Natural killer cell (primary cell): ENCODE measurements at regions not wholly inside any gene's neighbourhood (a gene's known extent, or its start where the extent isn't known, plus 50 kb on each side); places are given as distances from the start of the nearest gene placed in this dataset.

Source experiments
- ATAC-seq, 3 donors: fragments of 150-1000 bp in 2 of 3; fragments of 200-7000 bp in 1 of 3; cut with Tn5 transposase; 1 replicate in 1 of 3; 2 replicates in 2 of 3; pipeline ENCODE4 v1.10.0; 2021; ENCODE audit warnings: mild to moderate bottlenecking in 2 of 3, moderate library complexity in 2 of 3
- DNase-seq, 2 donors: peaks; one replicate each; pipeline versions ENCODE4 v3.0.0 to v3.0.0-alpha.2; 2013 to 2021; ENCODE audit warnings: mixed read lengths in 1 of 2
- H3K27ac ChIP-seq: one replicate; pipeline ENCODE4 v1.5.1; 2013; ENCODE audit warnings: mild to moderate bottlenecking, low read length
- H3K27me3 ChIP-seq: one replicate; pipeline ENCODE4 v1.6.1; 2013; ENCODE audit warnings: low read length; ENCODE audit not compliant: control insufficient read depth, insufficient read depth
- H3K36me3 ChIP-seq: one replicate; pipeline ENCODE4 v1.6.1; 2013; ENCODE audit warnings: low read length; ENCODE audit not compliant: control insufficient read depth, insufficient read depth
- H3K4me1 ChIP-seq: one replicate; pipeline ENCODE4 v1.6.1; 2013; ENCODE audit warnings: low read length; ENCODE audit not compliant: control insufficient read depth, insufficient read depth
- H3K4me3 ChIP-seq: one replicate; pipeline ENCODE4 v1.5.1; 2013; ENCODE audit warnings: low read length
- H3K9me3 ChIP-seq: one replicate; pipeline ENCODE4 v1.6.1; 2013; ENCODE audit warnings: low read length; ENCODE audit not compliant: control insufficient read depth, insufficient read depth
- H3K27ac Mint-ChIP-seq, 2 donors: one replicate each; pipeline ENCODE4 v1.8.0; 2022; ENCODE audit warnings: mild to moderate bottlenecking in 2 of 2, mixed read lengths in 2 of 2, moderate library complexity in 1 of 2
- H3K27me3 Mint-ChIP-seq, 2 donors: one replicate each; pipeline ENCODE4 v1.8.0; 2022; ENCODE audit warnings: low read depth in 2 of 2, mixed read lengths in 2 of 2
- H3K36me3 Mint-ChIP-seq: one replicate; pipeline ENCODE4 v1.8.0; 2022; ENCODE audit warnings: mixed read lengths
- H3K4me1 Mint-ChIP-seq, 2 donors: one replicate each; pipeline ENCODE4 v1.8.0; 2022; ENCODE audit warnings: mixed read lengths in 2 of 2
- H3K4me3 Mint-ChIP-seq: one replicate; pipeline ENCODE4 v1.8.0; 2022; ENCODE audit warnings: mild to moderate bottlenecking, moderate library complexity, mixed read lengths
- H3K9me3 Mint-ChIP-seq, 2 donors: one replicate each; pipeline ENCODE4 v1.8.0; 2022; ENCODE audit warnings: mixed read lengths in 2 of 2
- WGBS: methylation state at CpG from one replicate; pipeline ENCODE4 v1.1.7; 2013; ENCODE audit warnings: missing lambda C conversion rate; ENCODE audit not compliant: insufficient coverage; 5-methylcytosine and 5-hydroxymethylcytosine counted together
- intact Hi-C: fragments of 100-400 bp; cut with micrococcal nuclease; formaldehyde crosslinking; loops from one replicate; pipeline ENCODE4 v1.14.2; 2022
- TF ChIP-seq, protein P1 (sequence below): fragments of 200-600 bp; IDR thresholded peaks from one replicate; pipeline ENCODE4 v1.8.0; 2022; ENCODE audit warnings: antibody characterized with exemption

DNA sequence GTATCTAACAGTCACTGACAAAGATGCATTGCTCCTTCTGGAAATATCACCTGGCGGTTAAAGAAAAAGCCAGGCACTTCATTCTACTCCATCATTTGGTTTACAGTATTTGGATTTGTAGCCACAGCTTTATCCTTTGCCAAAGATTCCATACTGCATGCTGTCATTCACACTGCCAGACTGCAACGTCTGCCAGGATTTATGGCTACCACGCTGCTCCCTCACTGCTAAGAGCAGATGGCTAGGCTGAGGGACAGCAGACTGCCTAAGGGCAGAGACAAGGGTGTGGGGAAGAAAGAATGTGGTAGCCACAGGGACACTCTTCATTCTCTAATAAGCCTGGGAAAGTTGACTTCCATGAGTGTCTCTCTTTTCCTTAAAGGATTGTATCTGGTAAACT lies 1047.0 kb downstream of the TUSC7 start:
- Histone ChIP-seq H3K4me3 (no peak overlapping the region), H3K36me3 (no peaks in the 10 kb centered on the region), H3K27me3 (no peaks in the 10 kb centered on the region), H3K9me3 (no peaks in the 10 kb centered on the region), H3K27ac (no peak overlapping the region), H3K4me1 (no peaks in the 10 kb centered on the region)
- TF ChIP-seq, protein P1, sequence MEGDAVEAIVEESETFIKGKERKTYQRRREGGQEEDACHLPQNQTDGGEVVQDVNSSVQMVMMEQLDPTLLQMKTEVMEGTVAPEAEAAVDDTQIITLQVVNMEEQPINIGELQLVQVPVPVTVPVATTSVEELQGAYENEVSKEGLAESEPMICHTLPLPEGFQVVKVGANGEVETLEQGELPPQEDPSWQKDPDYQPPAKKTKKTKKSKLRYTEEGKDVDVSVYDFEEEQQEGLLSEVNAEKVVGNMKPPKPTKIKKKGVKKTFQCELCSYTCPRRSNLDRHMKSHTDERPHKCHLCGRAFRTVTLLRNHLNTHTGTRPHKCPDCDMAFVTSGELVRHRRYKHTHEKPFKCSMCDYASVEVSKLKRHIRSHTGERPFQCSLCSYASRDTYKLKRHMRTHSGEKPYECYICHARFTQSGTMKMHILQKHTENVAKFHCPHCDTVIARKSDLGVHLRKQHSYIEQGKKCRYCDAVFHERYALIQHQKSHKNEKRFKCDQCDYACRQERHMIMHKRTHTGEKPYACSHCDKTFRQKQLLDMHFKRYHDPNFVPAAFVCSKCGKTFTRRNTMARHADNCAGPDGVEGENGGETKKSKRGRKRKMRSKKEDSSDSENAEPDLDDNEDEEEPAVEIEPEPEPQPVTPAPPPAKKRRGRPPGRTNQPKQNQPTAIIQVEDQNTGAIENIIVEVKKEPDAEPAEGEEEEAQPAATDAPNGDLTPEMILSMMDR: no peak
- ATAC-seq (no peak), DNase-seq (no peak)
- Mint-ChIP-seq H3K27me3 (no peaks in the 10 kb centered on the region), H3K4me3 (no peak overlapping the region), H3K36me3 (no peaks in the 10 kb centered on the region), H3K27ac (no peak overlapping the region), H3K9me3 (peaks cover 10 to 12% of the 10 kb centered on the region in 2 donors), H3K4me1 (no peaks in the 10 kb centered on the region)
- intact Hi-C loops: no loop called here
- 71% methylated on average over 3 of the region's 3 CpGs for WGBS

DNA sequence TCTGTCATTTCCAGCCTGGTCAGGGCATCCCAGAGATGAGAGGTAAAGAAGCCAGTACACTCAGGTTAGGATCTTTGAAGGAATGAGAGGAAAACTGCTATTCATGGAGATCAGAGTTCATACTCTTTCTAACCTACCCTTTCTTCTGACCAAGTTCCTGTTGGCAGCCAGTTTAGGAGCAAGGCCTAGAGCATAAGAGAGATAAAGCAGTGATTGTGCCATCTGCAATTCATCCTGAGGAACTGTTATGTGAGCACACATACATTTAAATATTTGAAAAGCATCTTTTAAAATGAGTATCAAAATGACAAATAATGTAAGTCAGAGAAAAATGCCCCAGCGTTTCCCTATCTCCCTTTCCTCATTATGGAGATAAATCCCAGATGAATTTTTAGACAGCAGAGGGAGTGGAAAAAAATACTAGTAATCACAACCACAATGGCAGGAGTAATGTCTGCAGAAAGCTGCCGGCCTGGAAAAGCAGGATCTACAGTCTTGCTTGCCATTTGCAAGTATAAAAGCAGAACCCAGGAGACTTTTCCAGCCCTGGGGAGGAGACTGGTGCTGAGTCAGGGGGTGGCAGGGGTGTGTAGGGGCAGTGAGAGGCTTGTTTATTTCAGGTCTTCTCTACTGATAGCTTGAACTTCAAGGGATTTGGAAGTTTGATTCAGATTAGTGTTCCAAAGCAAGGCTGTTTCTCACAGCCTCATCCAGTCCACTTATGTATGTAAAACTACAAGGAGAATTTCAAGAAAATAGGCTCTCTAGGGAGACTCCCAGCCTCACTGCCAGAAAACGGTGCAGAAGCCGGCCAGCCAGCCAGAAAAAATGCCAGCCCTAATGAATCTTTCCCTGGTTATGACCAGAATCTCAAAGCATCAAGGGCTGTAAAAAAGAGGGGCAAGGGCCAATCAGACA lies 1052.4 kb downstream of the TUSC7 start:
- intact Hi-C loops: no loop called here
- Mint-ChIP-seq H3K4me3 (no peak overlapping the region), H3K27me3 (no peaks in the 10 kb centered on the region), H3K27ac (no peak overlapping the region), H3K36me3 (no peaks in the 10 kb centered on the region), H3K4me1 (no peaks in the 10 kb centered on the region), H3K9me3 (peaks cover 9% of the 10 kb centered on the region in 2 donors)
- Histone ChIP-seq H3K9me3 (no peaks in the 10 kb centered on the region), H3K4me3 (no peak overlapping the region), H3K27ac (no peak overlapping the region), H3K36me3 (no peaks in the 10 kb centered on the region), H3K4me1 (no peaks in the 10 kb centered on the region), H3K27me3 (no peaks in the 10 kb centered on the region)
- 68% methylated on average over 3 of the region's 4 CpGs for WGBS
- no peak for DNase-seq
- no peak for ATAC-seq
- TF ChIP-seq, protein P1: no peak

DNA sequence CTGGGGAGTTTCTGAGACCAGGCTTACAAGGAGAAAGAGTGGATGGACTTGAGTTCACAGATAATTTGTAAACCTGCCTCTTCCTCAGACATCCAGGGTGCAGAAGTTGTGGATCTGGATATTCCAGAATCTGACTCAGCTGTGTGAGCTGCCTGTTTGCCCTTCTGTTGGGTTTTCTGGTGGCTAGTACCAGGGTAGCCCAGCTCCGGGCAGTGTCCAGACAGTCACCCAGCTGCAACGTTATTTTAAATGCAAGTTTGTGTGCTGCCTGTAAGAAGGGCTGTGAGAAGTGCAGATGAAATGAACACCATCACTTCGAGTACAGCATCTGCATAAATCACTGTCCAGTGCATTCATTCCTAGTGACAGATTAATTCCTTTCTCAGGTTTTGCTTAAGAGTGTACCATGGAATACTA lies 1053.0 kb downstream of the TUSC7 start:
- intact Hi-C loops: no loop called here
- peaks cover 11 to 12% of the 10 kb centered on the region in 2 donors for H3K9me3 Mint-ChIP-seq
- H3K36me3 ChIP-seq: no peaks in the 10 kb centered on the region
- 41% methylated on average over 3 of the region's 3 CpGs for WGBS
- H3K4me3 ChIP-seq: no peak overlapping the region
- ATAC-seq: no peak
- H3K9me3 ChIP-seq: no peaks in the 10 kb centered on the region
- H3K4me3 Mint-ChIP-seq: no peak overlapping the region
- TF ChIP-seq, protein P1: no peak
- H3K27me3 Mint-ChIP-seq: no peaks in the 10 kb centered on the region
- no peak overlapping the region for H3K27ac Mint-ChIP-seq
- H3K27ac ChIP-seq: no peak overlapping the region
- H3K27me3 ChIP-seq: no peaks in the 10 kb centered on the region
- no peaks in the 10 kb centered on the region for H3K4me1 Mint-ChIP-seq
- H3K36me3 Mint-ChIP-seq: no peaks in the 10 kb centered on the region
- no peak for DNase-seq
- no peaks in the 10 kb centered on the region for H3K4me1 ChIP-seq
